HS-5 (cell line): ENCODE measurements at regions not wholly inside any gene's neighbourhood (a gene's known extent, or its start where the extent isn't known, plus 50 kb on each side); places are given as distances from the start of the nearest gene placed in this dataset.

Experiments used
- DNase-seq: peaks from one replicate; pipeline ENCODE4 v3.0.0-alpha.2; 2012; ENCODE audit warnings: low read depth

GRCh38 chr20:16220826-16221225, 352.4 kb downstream of the KIF16B start:
- DNase-seq, result no peak

GRCh38 chr20:16219182-16219581, 354.1 kb downstream of the KIF16B start:
- DNase-seq, result no peak

GRCh38 chr20:16216914-16217230, 356.4 kb downstream of the KIF16B start:
- no peak for DNase-seq

- DNase-seq, result no peak
These were observed 356.9 kb downstream of the KIF16B start for GRCh38 chr20:16216227-16216913.

- DNase-seq, result no peak
These were observed 358.2 kb downstream of the KIF16B start for GRCh38 chr20:16215041-16215440.

GRCh38 chr20:16212790-16213189, 360.5 kb downstream of the KIF16B start:
- no peak for DNase-seq

- no peak for DNase-seq
These were observed 363.3 kb downstream of the KIF16B start for GRCh38 chr20:16209951-16210361.

- no peak for DNase-seq
These were observed 363.9 kb downstream of the KIF16B start for GRCh38 chr20:16209357-16209756.

GRCh38 chr20:16208443-16208842, 364.8 kb downstream of the KIF16B start:
- DNase-seq, result no peak

GRCh38 chr20:16206817-16207216, 366.4 kb downstream of the KIF16B start:
- no peak for DNase-seq

GRCh38 chr20:16205507-16205906, 367.7 kb downstream of the KIF16B start:
- DNase-seq, result no peak

GRCh38 chr20:16203096-16203495, 370.2 kb downstream of the KIF16B start:
- DNase-seq, result no peak

GRCh38 chr20:16201191-16201590, 372.1 kb downstream of the KIF16B start:
- DNase-seq, result no peak

- DNase-seq, result no peak
These were observed 375.6 kb downstream of the KIF16B start for GRCh38 chr20:16197696-16198095.

GRCh38 chr20:16195671-16196070, 377.6 kb downstream of the KIF16B start:
- no peak for DNase-seq

- no peak for DNase-seq
These were observed 378.5 kb downstream of the KIF16B start for GRCh38 chr20:16194617-16195360.

GRCh38 chr20:16191496-16191895, 381.8 kb downstream of the KIF16B start:
- no peak for DNase-seq

GRCh38 chr20:16189371-16189770, 383.9 kb downstream of the KIF16B start:
- DNase-seq, result no peak

GRCh38 chr20:16187956-16188616, 385.2 kb downstream of the KIF16B start:
- DNase-seq, result no peak

GRCh38 chr20:16179919-16180318, 393.3 kb downstream of the KIF16B start:
- no peak for DNase-seq

- DNase-seq, result no peak
These were observed 393.9 kb downstream of the KIF16B start for GRCh38 chr20:16179371-16179770.

GRCh38 chr20:16178546-16179135, 394.6 kb downstream of the KIF16B start:
- no peak for DNase-seq
